ENCODE measurements at regions not wholly inside any gene's neighbourhood (a gene's known extent, or its start where the extent isn't known, plus 50 kb on each side); places are given as distances from the start of the nearest gene placed in this dataset.
A peak's percentile ranks its signal among the peaks of the same experiment; 100 is the strongest.

DNA sequence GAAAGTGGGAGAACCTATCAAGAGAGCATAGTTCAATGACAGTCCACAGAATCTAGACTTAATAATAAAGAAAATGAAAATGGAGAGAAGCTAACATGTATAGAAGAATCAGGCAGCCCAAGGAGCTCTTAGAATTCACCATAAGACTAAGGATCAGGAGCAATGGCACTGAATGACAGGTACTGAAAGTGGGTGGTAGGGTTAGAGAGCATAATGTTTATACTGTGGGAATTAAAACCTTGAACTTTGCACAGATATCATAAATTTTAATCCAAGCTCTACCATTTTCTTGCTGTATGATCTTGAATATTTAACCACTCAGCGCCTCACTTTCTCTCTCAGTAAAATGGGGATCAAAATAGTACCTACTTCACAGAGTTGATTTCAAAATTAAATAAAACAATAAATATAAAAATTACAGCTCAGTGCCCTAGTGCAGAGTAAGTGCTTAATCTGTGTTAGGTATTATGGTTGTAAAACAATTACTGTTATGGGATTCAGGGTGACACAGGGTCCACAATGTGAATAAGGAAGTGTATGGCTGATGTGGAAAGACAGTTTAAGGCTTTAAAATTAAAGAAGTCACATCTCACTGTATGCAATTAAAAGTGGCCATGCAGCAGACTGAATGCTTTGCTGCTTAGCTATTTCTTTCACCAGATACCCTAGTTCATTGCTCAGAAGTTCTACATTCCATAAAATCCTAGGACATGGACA, 319.8 kb downstream of the HINT1 start:
- Histone ChIP-seq H3K27ac (ENCODE audit: low read depth) (no peak overlapping the region), H3K36me3 (ENCODE audit: insufficient read depth) (no peaks in the 10 kb centered on the region), H3K4me3 (no peak overlapping the region), H4K20me1 (replicated peaks; ENCODE audit: insufficient read depth) (no peaks in the 10 kb centered on the region), H3K4me1 (ENCODE audit: insufficient read depth) (no peaks in the 10 kb centered on the region), H3K9me2 (ENCODE audit: insufficient read depth) (no peaks in the 10 kb centered on the region; the same call in 1 of the 2 replicates), H3K27me3 (ENCODE audit: insufficient read depth) (no peaks in the 10 kb centered on the region), H3K4me2 (no peak overlapping the region), H3F3A (replicated peaks; ENCODE audit: low read depth) (no peaks in the 10 kb centered on the region), H2AFZ (no peak overlapping the region), H3K79me2 (replicated peaks; ENCODE audit: insufficient read depth) (no peaks in the 10 kb centered on the region)
- H3K4me1 Mint-ChIP-seq = no peaks in the 10 kb centered on the region
- ATAC-seq (no peak), DNase-seq (ENCODE audit: low spot score) (no peak)
- peaks cover 4% of the 10 kb centered on the region for H3K27me3 Mint-ChIP-seq (ENCODE audit: insufficient read depth, low read depth, poor library complexity)
- no peak overlapping the region for H3K4me3 Mint-ChIP-seq
- peaks cover 18% of the 10 kb centered on the region for H3K36me3 Mint-ChIP-seq (ENCODE audit: low read depth)
- peaks cover 24% of the 10 kb centered on the region for H3K9me3 Mint-ChIP-seq
- TF ChIP-seq ZNF331 (CRISPR knock-in tag; IDR thresholded peaks at IDR 0.05; ENCODE audit: low read depth) = no peak
- TF ChIP-seq, protein P1, sequence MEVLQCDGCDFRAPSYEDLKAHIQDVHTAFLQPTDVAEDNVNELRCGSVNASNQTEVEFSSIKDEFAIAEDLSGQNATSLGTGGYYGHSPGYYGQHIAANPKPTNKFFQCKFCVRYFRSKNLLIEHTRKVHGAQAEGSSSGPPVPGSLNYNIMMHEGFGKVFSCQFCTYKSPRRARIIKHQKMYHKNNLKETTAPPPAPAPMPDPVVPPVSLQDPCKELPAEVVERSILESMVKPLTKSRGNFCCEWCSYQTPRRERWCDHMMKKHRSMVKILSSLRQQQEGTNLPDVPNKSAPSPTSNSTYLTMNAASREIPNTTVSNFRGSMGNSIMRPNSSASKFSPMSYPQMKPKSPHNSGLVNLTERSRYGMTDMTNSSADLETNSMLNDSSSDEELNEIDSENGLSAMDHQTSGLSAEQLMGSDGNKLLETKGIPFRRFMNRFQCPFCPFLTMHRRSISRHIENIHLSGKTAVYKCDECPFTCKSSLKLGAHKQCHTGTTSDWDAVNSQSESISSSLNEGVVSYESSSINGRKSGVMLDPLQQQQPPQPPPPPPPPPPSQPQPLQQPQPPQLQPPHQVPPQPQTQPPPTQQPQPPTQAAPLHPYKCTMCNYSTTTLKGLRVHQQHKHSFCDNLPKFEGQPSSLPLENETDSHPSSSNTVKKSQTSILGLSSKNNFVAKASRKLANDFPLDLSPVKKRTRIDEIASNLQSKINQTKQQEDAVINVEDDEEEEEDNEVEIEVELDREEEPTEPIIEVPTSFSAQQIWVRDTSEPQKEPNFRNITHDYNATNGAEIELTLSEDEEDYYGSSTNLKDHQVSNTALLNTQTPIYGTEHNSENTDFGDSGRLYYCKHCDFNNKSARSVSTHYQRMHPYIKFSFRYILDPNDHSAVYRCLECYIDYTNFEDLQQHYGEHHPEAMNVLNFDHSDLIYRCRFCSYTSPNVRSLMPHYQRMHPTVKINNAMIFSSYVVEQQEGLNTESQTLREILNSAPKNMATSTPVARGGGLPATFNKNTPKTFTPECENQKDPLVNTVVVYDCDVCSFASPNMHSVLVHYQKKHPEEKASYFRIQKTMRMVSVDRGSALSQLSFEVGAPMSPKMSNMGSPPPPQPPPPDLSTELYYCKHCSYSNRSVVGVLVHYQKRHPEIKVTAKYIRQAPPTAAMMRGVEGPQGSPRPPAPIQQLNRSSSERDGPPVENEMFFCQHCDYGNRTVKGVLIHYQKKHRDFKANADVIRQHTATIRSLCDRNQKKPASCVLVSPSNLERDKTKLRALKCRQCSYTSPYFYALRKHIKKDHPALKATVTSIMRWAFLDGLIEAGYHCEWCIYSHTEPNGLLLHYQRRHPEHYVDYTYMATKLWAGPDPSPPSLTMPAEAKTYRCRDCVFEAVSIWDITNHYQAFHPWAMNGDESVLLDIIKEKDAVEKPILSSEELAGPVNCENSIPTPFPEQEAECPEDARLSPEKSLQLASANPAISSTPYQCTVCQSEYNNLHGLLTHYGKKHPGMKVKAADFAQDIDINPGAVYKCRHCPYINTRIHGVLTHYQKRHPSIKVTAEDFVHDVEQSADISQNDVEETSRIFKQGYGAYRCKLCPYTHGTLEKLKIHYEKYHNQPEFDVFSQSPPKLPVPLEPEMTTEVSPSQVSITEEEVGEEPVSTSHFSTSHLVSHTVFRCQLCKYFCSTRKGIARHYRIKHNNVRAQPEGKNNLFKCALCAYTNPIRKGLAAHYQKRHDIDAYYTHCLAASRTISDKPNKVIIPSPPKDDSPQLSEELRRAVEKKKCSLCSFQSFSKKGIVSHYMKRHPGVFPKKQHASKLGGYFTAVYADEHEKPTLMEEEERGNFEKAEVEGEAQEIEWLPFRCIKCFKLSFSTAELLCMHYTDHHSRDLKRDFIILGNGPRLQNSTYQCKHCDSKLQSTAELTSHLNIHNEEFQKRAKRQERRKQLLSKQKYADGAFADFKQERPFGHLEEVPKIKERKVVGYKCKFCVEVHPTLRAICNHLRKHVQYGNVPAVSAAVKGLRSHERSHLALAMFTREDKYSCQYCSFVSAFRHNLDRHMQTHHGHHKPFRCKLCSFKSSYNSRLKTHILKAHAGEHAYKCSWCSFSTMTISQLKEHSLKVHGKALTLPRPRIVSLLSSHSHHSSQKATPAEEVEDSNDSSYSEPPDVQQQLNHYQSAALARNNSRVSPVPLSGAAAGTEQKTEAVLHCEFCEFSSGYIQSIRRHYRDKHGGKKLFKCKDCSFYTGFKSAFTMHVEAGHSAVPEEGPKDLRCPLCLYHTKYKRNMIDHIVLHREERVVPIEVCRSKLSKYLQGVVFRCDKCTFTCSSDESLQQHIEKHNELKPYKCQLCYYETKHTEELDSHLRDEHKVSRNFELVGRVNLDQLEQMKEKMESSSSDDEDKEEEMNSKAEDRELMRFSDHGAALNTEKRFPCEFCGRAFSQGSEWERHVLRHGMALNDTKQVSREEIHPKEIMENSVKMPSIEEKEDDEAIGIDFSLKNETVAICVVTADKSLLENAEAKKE (CRISPR knock-in tag; IDR thresholded peaks at IDR 0.05) = no peak
- no peak overlapping the region for H3K27ac Mint-ChIP-seq

DNA sequence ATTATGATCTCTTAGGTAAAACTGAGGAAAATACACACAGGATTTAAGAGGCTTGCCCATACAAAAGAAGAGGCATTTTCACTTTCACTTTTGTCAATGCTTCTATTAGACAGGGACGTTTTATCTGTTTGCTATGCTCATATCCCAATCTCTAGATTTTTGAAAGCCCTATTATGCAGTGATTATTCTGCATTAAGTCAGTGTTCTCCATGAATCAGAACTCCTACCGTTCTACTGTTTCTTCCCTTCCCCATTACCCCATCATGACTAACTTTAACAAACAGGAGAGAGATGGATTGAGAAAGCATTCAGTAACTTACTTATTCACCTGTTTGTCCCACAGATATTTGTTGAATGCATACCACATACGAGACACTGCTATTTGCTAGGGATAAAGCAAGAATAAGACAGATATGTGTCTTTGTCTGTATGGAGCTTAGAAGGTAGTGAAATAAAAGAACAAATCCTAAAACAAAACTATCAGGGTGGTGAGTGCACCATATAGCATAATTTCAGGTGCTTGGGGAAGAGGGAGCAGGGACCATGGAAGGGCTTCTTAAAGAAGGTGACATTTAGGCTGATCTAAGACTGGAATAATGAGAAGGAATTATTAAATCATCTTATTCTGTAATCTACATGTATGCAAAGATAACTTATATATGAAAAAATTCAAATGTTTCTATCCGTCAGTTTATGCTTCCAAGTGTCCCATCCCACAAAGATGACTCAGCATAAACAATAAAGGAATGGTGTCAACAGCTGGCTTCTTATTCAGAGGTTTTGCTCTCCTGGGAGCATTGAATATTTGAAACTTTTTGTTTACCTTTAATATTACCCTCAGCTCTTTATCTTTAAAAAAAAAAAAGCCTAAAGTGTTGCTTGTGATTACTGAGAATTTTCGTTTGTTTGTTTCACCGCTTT, 328.1 kb downstream of the HINT1 start:
- H3K27ac ChIP-seq (ENCODE audit: low read depth) = no peak overlapping the region
- no peak for ATAC-seq
- no peaks in the 10 kb centered on the region for H3K79me2 ChIP-seq (replicated peaks; ENCODE audit: insufficient read depth)
- no peak overlapping the region for H3K4me3 ChIP-seq
- peaks cover under 1% of the 10 kb centered on the region; the same call in 1 of the 3 replicates for H3K36me3 Mint-ChIP-seq (ENCODE audit: low read depth)
- no peaks in the 10 kb centered on the region for H3K27me3 ChIP-seq (ENCODE audit: insufficient read depth)
- H3K4me1 ChIP-seq (ENCODE audit: insufficient read depth) = no peaks in the 10 kb centered on the region
- H3K27ac Mint-ChIP-seq = peak overlapping the region; percentile 92
- peak overlapping the region; percentile 11; the same call in 1 of the 2 replicates for H2AFZ ChIP-seq
- no peak overlapping the region for H3K4me3 Mint-ChIP-seq
- no peak for DNase-seq (ENCODE audit: low spot score)
- H3K36me3 ChIP-seq (ENCODE audit: insufficient read depth) = no peaks in the 10 kb centered on the region
- H3K9me3 Mint-ChIP-seq = peaks cover 3% of the 10 kb centered on the region; the same call in 1 of the 3 replicates
- H3K9me2 ChIP-seq (ENCODE audit: insufficient read depth) = peaks cover 5% of the 10 kb centered on the region; the same call in 1 of the 2 replicates
- no peak overlapping the region for H3K4me2 ChIP-seq
- H3F3A ChIP-seq (replicated peaks; ENCODE audit: low read depth) = no peaks in the 10 kb centered on the region
- no peaks in the 10 kb centered on the region for H4K20me1 ChIP-seq (replicated peaks; ENCODE audit: insufficient read depth)
- no peaks in the 10 kb centered on the region for H3K27me3 Mint-ChIP-seq (ENCODE audit: insufficient read depth, low read depth, poor library complexity)
- H3K4me1 Mint-ChIP-seq = peaks cover 4% of the 10 kb centered on the region; the same call in 2 of the 3 replicates
- TF ChIP-seq, protein P2, sequence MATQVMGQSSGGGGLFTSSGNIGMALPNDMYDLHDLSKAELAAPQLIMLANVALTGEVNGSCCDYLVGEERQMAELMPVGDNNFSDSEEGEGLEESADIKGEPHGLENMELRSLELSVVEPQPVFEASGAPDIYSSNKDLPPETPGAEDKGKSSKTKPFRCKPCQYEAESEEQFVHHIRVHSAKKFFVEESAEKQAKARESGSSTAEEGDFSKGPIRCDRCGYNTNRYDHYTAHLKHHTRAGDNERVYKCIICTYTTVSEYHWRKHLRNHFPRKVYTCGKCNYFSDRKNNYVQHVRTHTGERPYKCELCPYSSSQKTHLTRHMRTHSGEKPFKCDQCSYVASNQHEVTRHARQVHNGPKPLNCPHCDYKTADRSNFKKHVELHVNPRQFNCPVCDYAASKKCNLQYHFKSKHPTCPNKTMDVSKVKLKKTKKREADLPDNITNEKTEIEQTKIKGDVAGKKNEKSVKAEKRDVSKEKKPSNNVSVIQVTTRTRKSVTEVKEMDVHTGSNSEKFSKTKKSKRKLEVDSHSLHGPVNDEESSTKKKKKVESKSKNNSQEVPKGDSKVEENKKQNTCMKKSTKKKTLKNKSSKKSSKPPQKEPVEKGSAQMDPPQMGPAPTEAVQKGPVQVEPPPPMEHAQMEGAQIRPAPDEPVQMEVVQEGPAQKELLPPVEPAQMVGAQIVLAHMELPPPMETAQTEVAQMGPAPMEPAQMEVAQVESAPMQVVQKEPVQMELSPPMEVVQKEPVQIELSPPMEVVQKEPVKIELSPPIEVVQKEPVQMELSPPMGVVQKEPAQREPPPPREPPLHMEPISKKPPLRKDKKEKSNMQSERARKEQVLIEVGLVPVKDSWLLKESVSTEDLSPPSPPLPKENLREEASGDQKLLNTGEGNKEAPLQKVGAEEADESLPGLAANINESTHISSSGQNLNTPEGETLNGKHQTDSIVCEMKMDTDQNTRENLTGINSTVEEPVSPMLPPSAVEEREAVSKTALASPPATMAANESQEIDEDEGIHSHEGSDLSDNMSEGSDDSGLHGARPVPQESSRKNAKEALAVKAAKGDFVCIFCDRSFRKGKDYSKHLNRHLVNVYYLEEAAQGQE (IDR thresholded peaks at IDR 0.05; ENCODE audit: unreplicated experiment) = no peak
- no peak for TF ChIP-seq POLR2AphosphoS5 (IDR thresholded peaks at IDR 0.05; ENCODE audit: low read depth)
- no peak for TF ChIP-seq ZNF114 (CRISPR knock-in tag; IDR thresholded peaks at IDR 0.05)
- TF ChIP-seq NANOG (IDR thresholded peaks at IDR 0.05; ENCODE audit: borderline replicate concordance) = no peak
- TF ChIP-seq, protein P3, sequence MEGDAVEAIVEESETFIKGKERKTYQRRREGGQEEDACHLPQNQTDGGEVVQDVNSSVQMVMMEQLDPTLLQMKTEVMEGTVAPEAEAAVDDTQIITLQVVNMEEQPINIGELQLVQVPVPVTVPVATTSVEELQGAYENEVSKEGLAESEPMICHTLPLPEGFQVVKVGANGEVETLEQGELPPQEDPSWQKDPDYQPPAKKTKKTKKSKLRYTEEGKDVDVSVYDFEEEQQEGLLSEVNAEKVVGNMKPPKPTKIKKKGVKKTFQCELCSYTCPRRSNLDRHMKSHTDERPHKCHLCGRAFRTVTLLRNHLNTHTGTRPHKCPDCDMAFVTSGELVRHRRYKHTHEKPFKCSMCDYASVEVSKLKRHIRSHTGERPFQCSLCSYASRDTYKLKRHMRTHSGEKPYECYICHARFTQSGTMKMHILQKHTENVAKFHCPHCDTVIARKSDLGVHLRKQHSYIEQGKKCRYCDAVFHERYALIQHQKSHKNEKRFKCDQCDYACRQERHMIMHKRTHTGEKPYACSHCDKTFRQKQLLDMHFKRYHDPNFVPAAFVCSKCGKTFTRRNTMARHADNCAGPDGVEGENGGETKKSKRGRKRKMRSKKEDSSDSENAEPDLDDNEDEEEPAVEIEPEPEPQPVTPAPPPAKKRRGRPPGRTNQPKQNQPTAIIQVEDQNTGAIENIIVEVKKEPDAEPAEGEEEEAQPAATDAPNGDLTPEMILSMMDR (conservative IDR thresholded peaks at IDR 0.05; ENCODE audit: low read depth in 2 of 2) = no peak

Measured in GM23338 (cell line).